ENCODE measurements at regions not wholly inside any gene's neighbourhood (a gene's known extent, or its start where the extent isn't known, plus 50 kb on each side); places are given as distances from the start of the nearest gene placed in this dataset.

DNA sequence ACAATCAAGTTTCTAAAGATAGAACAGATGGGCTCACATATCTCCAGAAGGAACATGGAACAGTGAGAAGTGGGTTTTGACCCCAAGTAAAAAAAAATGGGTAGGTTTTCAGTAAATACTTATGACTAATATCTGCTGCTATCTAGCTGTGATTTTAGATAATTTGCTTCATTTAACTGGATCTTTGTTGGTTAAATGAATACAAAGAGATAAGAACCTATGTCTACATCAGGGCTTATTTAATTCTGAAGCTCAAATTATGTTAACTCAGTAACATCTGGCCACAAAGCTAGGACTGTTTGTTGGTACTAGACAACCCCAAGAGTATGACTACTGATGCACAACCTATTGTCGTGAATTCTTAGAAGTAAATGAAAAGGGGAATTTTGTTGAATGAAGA, 144.4 kb upstream of the SESN3 start:
- no peak for DNase-seq

DNA sequence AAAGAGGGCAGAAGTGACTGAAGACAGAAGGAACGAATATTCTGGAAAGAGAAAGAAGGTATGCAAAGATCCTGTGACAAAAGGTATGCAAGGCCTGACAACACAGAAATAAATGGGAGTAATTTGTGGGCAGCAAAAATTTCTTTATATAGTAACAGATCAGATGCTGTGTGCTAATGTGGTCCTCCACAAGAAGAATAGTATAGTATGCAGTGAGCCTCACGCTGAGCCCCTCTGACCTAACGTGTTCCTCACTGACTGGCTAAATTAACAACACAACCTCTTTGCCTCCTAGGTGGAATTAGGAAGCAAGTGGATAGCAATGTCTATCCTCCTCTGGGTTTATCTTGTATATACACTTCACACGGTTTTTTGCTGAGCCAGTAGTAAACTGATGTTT, 143.1 kb upstream of the SESN3 start:
- DNase-seq = no peak

DNA sequence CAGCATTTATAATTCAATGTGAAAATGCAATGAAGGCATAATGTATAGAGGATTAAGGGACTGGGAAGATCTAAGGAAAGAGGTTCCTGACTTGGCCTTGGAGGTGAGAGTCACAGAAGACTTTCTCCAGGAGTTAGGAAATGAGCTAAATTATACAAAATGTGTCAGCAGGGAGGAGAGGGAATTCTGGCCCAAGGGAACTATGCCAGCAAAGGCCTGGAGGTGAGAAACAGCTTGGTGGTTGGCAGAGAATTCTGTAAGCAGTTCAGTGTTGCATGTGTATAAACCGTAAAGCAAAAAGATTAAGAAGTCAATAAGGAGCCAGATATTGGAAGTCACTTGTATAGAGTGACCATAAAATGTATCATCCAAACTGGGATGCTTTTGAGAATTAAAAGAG, 142.2 kb upstream of the SESN3 start:
- no peak for DNase-seq

DNA sequence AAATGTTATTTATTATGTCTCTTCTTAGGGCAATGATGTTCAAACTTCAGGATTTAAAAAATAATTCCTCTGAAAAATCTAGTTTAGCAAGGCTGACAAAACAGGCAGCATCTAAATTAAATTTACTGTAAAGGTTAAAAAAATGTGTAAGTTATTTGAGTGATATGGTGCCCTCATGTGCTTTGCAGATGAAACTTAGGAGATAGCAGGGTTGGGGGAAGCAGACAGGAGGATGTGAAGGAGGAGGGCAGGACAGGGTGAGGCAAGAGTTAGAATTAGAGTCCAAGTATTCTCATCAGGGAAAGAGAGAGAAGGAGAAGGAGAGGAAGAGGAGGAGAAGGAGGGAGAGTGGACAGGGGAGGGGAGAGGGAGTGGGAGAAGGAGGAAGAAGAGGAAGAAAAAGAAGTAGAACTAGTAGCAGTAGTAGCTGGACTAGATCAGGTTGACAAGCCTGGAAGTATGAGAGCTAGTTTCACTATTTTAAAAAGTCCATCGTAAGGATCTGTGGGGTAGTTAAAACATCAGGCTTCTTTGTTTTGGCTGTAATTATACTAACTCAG, 141.2 kb upstream of the SESN3 start:
- no peak for DNase-seq

DNA sequence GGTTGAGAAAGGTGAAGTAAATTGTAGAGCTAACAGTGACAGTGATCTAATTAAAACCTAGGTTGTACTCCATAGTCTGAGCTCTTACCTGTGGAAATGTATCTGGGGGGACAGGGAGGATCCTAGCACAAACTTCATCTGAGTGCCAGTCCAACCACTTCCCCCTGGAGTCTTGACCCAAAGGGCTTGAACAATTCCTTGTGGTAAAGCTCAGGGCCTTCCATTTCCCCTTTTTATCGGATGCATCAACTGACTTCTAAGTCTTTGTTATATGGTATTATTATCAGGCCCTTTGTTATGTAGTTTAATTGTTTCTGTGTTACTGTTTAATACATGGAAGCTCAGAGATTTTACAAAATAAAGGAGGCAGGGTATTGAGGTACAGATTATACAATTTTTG, 140.2 kb upstream of the SESN3 start:
- no peak for DNase-seq

DNA sequence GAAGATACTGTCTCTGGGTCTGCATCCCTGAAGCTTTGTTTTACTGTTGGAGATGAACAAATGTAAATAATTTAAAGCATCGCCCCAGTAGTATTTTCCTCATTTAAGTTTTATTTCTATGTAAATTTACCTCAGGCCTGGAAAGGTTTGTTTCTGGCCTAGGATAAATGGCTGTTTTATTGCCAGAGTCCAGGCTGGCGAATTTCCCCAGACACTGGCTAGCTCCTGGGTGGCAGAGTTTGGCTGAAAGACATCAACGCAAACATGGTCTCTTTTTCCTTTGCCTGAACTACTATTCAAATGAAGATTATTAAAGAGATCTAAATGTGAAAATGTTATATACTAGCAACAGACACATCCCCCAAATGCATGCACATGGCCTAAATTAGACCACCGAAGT, 136.7 kb upstream of the SESN3 start:
- no peak for DNase-seq

DNA sequence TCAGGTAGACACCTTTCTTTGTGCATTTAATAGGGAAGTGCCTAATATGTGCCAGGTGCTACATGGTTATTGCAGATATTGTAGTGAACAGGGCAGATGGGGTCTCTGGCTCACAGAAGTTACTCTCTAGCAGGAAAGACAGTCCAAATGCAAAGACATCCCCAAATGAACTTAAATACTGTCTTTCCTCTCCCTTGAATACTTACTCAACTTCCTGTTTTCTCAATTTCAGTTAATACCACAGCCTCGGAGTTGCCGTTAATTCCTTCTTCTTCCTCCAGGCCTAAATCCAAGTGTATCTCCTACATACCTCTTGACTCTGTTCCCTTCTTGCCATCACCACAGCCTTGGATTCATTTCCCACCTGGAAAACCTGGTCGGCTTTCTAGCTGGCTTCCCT, 134.3 kb upstream of the SESN3 start:
- DNase-seq = no peak

DNA sequence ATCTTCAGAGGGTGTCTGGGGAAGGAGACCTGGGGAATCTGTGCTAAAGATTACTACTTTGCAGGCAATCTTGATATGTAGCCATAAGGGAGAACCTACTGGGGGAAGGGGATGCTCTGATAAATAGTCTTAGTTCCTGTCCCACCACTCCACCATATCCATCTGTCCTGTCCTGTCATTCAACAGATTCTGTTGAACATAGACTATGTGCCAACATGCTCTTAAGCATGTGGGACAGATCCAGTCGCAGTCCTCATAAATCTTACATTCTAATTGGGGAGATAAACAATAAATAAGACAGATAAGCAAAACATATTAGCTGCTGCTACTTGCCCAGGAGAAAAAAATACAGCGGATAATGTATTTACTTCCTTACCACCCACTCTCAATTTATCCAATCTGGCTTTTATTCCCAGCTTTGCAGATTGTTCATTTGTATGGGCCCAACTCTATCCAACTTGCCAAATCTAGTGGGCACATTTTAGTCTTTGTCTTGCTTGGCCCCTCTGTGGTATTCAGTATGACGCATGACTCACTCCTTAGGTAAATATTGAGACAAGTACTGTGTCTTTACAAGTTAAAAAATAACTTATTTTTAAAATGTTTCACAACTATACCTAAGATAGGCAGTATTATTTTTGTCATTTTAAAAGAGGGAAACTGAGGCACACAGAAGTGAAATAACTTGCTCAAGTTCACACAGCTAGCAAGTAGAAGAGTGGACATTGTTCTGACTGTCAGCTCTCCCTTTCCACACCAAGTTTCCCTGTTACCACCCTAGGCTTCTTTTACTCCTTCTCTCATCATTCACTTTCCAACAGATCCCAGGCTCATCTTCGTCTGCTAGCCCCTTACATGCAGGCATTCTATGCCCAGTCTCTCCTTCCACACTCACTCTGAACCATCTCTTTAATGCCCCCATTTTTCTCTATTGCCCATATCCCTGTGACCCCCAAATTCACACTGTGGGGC, 133.6 kb upstream of the SESN3 start:
- DNase-seq = no peak

DNA sequence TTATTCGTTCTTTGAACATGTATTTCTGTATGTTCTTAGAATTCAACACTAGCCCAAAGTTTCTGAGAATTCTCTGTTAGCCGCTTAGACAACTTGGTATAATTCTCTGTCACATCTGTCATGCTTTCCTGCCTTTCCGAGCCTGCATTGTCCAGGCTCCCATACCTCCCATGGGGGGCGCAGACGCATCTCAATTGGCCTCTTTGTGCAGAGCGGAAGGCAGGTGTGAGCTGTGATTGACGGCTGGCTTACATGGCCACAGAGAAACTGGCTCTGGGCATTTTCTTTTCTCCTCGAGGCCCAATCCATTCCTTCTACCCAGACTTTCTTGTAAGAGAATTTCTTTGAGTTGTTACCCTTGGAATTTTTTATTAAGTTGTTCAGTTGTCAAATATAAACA, 132.7 kb upstream of the SESN3 start:
- DNase-seq = no peak

DNA sequence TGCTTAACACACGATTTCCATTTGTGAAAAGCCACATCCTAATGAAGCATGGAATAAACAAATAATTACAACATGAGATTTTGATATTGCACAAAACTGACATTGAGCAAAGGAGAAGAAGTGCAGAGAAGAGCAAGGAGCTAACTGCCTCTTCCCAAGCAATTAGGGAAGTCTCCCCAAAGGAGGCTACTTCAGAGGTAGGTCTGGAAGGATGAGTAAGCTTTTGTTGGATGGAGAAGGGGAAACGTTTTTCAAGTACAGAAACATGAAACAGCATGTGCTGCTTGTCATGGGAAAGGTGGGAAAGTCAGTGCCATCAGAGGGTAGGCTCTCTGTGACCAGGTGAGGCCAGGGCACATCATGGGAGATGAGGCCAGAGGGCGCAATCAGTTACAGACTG, 132.2 kb upstream of the SESN3 start:
- DNase-seq = no peak

DNA sequence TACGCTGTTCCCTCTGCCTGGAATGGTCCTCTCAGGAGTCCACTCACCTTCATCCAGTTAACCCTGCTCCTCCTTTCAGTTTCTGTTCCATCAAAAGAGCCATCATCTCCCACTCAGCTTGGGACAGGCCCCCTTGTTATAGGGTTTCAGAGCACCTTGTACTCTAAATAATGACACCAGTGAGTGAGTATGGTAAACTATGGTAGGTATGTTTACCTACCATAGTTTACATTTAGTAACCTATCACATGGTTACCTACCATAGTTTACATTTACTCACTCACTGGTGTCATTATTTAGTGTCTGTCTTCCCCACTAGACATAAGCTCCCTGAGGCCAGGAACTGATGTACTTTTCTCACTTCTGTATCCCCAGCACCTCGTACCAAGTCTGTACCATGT, 130.2 kb upstream of the SESN3 start:
- no peak for DNase-seq

DNA sequence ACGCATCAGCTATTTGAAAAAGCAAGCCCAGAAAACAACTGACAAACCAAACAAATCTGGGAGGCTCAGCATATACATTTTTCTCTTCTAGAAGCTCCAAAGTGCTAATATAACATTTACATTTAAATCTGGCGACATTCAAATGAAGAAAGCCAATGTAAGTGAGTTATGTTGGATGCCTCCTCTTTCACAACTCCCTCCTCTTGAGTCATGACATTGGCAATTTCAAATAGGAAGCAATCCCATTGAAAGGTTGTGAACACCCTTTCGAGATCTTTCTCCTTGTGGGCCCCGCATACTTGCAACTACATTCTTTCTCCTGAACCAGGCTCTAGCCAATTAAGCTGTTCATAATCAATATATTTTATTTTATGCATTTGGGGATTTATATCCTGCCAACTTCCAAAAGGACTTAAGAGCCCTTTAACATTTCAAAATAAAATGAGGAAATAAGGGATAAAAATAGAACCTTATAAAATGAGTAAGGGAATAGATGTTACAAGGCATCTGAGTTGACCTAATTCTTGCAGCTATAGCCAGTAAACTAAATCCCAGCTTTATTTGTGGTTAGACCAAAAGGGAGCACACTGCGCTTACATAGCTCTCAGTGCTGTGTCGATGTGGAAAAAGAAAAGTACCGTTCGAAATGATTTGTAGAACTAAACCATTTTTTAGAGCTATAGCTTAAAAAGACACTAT, 129.5 kb upstream of the SESN3 start:
- no peak for DNase-seq

DNA sequence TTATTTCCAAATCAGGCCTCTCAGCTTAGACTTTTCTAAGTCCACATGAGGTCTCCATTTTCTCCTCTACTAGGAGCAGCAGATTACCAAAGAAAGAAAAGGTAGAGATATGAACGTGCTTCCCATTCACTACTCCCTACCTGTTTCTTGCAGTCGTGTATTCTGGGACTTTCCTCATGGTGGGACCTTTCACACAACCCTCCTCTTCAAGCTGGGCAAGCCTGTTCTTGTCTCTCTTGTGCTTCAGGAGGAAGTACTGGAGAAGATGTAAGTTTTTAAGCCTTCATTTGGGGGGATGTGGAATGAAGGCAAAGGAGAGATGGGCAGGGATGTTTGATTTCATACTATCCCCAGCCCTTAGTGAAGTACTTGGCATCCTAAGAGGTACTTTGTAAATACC, 128.8 kb upstream of the SESN3 start:
- no peak for DNase-seq

DNA sequence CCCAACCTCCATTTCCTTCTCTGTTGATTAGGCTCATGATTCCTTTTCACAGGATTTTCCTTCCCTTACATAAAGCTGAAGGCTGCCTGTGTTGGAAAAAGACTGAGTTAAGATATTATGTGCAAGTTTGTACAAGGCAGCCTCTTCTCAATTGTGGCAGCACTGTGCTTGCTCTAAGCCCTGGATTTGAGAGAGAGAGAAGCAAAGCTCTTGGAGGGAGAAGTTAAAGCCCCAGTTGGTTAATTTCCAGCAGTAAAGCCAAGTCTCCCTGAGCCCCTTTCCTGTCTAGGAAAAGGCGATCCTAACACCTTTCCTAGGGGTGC, 128.3 kb upstream of the SESN3 start:
- no peak for DNase-seq

DNA sequence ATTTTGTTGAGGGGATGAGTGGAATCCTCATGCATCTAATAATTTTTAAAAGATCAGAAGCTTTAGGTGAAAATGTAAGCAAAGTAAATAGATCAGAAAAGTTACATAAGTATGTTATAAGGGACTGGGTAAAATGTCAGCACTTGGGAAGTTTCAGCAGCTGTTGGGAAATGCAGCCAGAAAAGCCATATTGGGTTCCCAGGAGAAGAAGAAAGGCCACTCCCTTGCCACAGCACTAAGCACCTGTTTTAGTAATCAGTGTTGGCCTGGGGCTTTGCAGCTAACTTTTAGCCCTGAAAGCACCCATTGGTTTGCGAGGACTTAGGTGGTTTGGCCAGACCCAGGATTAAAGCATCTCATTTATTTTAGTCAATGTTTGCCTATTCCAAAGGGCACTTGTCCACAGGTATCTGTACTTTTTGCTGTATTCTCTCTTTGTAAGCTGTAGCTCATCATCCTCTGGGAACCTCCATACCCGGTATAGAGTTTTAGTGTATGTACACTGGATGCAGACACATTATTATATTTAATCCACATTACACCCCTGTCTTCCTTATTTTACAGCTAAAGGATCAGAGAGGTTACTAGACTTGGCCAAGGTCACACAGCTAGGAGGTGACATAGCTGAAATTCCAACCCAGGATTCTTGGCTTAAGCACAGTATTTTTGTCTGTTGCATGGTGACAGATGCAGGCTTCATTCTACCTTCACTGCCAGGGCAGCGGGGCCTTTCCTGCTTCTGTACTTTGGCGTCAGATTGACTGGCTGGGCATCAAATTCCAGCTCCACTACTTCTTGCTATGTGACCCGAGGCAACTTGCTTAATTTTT, 127.7 kb upstream of the SESN3 start:
- DNase-seq = no peak

DNA sequence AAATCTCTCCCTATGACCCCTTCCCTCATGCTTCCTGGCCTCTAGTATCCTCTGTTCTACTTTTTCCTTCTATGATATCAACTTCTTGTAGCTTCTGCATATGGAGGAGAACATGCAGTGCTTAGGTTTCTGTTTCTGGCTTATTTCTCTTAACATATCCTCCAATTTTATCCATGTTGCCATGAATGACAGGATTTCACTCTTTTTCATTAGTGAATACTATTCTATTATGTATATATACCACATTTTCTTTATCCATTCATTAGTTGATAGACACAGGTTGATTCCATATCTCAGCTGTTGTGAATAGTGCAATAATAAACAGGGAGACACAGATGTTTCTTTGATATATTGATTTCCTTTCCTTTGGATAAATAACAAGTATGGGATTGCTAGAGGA, 123.3 kb upstream of the SESN3 start:
- no peak for DNase-seq

DNA sequence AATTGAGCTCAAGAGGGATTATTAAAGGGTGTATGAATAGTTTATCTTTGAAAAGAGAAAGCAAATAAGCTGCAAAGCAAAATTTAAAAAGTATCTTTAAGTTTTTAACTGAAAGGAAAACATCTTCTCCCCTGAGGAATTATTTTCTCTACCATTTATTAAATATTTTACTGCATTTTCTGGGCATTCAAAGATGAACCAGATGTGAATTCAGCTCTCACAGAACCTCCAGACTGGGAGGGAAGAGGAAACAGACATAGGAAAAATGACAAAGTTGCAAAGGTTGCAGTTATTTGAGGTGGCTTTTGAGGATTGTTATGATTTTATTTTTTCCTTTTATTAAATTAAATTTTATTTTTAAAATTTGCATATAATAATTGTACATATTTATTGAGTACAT, 122.7 kb upstream of the SESN3 start:
- DNase-seq = no peak

DNA sequence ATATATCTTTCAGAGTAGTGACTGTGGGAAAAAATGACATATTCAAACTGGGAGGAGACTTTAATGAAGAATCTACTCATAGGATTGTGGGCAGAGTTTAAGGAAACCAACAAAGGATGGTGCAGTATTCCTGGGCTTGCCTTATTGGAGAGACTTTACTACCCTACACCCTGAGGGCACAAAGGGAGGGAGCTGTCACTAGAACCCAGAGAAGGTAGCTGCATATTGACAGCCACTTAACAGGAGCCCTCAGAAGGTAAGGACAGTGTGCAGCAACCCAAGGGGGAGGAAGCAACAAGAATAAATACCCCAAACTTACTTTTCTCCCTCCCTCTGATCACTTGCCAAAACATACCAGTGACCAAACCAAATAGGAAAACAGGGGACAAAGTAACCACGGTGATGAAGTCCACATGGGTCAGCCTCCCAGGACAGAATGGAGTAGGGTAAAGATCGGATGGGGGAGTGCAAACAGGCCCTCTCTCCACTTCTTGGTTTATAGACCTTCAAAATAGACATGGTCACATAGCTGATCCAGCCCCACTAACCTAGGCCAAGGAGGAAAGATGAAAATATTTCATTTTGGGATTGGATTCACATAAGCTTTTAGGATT, 121.8 kb upstream of the SESN3 start:
- no peak for DNase-seq

DNA sequence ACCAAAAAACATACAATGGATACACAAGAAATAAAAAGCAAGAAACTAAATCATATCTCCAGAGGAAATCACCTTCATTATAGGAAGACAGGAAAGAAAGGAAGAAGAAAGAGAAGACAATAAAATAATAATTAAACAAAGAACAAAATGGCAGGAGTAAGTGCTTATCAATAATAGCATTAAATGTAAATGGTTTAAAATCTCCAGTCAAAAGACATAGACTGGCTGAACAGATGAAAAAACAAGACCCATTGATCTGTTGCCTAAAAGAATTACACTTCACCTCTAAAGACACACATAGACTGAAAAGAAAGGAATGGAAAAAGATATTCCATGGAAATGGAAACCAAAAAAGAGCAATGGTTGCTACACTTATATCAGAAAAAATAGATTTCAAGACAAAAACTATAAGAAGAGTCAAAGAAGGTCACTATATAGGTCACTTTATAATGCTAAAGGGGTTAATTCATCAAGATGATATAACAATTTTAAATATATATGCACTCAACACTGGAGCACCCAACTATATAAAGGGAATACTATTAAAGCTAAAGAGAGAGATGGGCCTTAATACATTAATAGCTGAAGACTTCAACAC, 118.4 kb upstream of the SESN3 start:
- no peak for DNase-seq

DNA sequence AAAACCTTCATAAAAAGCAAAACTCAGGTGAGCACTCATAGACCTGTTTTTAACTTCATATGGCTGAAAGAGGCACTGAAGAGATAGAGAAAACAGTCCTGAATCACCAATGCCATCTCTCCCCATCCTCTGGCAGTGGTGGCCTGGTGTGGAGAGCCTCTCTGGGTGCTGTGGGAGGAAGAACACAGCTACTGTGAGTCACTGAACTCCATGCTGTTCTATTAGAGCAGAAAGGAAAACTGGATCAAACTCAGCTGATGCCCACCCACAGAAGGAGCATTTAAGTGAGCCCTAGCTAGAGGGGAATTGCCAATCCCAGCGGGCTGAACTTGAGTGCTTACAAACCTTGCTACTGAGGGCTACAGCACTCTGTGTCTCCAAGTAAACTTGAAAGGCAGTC, 115.3 kb upstream of the SESN3 start:
- no peak for DNase-seq

DNA sequence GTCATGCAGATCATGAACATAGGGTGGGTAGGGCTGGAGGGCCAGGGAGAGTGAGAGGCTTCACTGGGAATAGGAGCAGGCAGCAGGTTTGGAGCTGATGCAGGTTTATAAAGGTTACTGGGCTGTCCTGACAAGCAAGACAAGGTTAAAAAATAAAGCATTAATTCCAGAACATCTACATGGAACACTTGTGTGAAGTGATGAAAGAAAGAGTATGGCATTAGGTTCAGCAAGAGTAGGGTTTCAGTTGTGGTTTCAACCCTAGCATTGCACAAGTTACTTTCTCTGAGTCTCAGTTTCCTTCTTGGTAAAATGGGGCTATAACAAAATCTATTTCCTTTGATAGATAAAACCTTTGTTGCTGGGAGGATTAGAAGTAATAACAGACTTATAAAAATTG, 114.6 kb upstream of the SESN3 start:
- peak in 1 of 2 experiments; percentile 32 for DNase-seq

DNA sequence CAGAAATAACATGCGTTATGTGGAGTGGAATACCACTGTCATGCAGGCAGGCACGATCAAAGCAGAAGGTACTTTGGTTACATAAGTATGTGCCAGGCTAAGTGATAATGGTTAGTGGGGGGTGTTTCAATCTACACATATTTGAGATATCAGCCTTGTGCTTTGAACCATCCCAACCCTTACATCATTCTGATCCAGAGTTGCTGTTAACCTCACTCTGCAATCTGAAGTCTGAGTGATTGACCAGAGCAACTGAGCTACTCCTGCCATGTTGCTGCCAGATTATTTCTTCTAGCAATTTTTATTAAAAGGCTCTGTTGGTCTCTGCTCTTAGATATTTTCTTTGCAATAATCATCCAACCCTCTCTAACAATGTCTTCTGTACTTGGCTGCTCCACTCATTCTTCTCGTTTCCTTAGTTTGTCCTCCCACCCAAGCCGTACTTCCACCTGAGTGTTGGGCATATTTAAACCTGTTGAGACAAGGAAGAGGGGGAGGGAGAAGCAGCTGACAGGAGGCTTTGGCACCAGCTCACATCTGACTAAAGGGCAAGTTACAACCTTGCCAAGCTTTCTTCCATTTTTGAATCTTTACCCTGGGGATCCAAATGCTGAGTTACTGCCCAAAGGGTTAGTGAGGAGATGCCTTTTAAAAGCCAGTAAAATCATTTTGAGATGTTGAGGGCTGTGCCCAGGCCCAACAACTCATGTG, 114.1 kb upstream of the SESN3 start:
- no peak for DNase-seq

All from activated T-cell treated with anti-CD3 and anti-CD28 coated beads, Interleukin-2, amount 50 U/mL, for 48 hours (primary cell).